ENCODE measurements at regions not wholly inside any gene's neighbourhood (a gene's known extent, or its start where the extent isn't known, plus 50 kb on each side); places are given as distances from the start of the nearest gene placed in this dataset.
"Not testable (repeated sequence)": the region's sequence is repeated elsewhere in the genome, so short reads cannot be mapped to it uniquely, and the experiment has no call there.

- no peak for DNase-seq
Measured at GRCh38 chr14:85319998-85320630, 209.8 kb upstream of the FLRT2 start.

- no peak for DNase-seq
Measured at GRCh38 chr14:85325134-85326017, 204.6 kb upstream of the FLRT2 start.

GRCh38 chr14:85332401-85332800 lies 197.5 kb upstream of the FLRT2 start:
- DNase-seq = no peak

- peak in 2 of 3 donors; percentile 3 to 9 for DNase-seq
Measured at GRCh38 chr14:85333313-85333712, 196.6 kb upstream of the FLRT2 start.

GRCh38 chr14:85333841-85334240 lies 196.1 kb upstream of the FLRT2 start:
- DNase-seq = no peak

GRCh38 chr14:85334316-85334715 lies 195.6 kb upstream of the FLRT2 start:
- no peak for DNase-seq

- no peak for DNase-seq
Measured at GRCh38 chr14:85336257-85336656, 193.7 kb upstream of the FLRT2 start.

GRCh38 chr14:85336817-85337216 lies 193.1 kb upstream of the FLRT2 start:
- DNase-seq = no peak

- no peak for DNase-seq
Measured at GRCh38 chr14:85338895-85339294, 191.0 kb upstream of the FLRT2 start.

GRCh38 chr14:85342858-85343607 lies 186.9 kb upstream of the FLRT2 start:
- no peak for DNase-seq

GRCh38 chr14:85344171-85344570 lies 185.8 kb upstream of the FLRT2 start:
- no peak for DNase-seq

GRCh38 chr14:85344847-85345570 lies 184.9 kb upstream of the FLRT2 start:
- no peak for DNase-seq

- DNase-seq = no peak
Measured at GRCh38 chr14:85350667-85351066, 179.3 kb upstream of the FLRT2 start.

GRCh38 chr14:85352588-85352987 lies 177.4 kb upstream of the FLRT2 start:
- not testable (repeated sequence) for DNase-seq

GRCh38 chr14:85357120-85357519 lies 172.8 kb upstream of the FLRT2 start:
- no peak for DNase-seq

GRCh38 chr14:85358136-85358785 lies 171.7 kb upstream of the FLRT2 start:
- no peak for DNase-seq

GRCh38 chr14:85359505-85359904 lies 170.4 kb upstream of the FLRT2 start:
- no peak for DNase-seq

GRCh38 chr14:85363358-85363757 lies 166.6 kb upstream of the FLRT2 start:
- no peak for DNase-seq

- no peak for DNase-seq
Measured at GRCh38 chr14:85366226-85366625, 163.7 kb upstream of the FLRT2 start.

- DNase-seq = no peak
Measured at GRCh38 chr14:85380881-85381280, 149.1 kb upstream of the FLRT2 start.

GRCh38 chr14:85382341-85382740 lies 147.6 kb upstream of the FLRT2 start:
- no peak for DNase-seq

GRCh38 chr14:85387181-85387580 lies 142.8 kb upstream of the FLRT2 start:
- DNase-seq = no peak

All from suppressor macrophage treated with lipopolysaccharide for 1 hour (primary cell).